OCI-LY1 (cell line): ENCODE measurements at regions not wholly inside any gene's neighbourhood (a gene's known extent, or its start where the extent isn't known, plus 50 kb on each side); places are given as distances from the start of the nearest gene placed in this dataset.

ENCODE experiments used
- EZH2 ChIP-seq: fragments of 200-600 bp; sonication (generic), shearing (Covaris generic); IDR thresholded peaks from 2 replicates; pipeline ENCODE4 v1.8.0; 2017; ENCODE audit warnings: borderline replicate concordance, mixed run types, mild to moderate bottlenecking, antibody characterized with exemption, low read length, moderate library complexity, mixed read lengths
- TF ChIP-seq, protein P1 (sequence below): fragments of 200-600 bp; sonication (generic), shearing (Covaris generic); IDR thresholded peaks from 2 replicates; pipeline ENCODE4 v1.5.1; 2017; ENCODE audit warnings: mild to moderate bottlenecking, antibody characterized with exemption, low read length, moderate library complexity, mixed read lengths

DNA sequence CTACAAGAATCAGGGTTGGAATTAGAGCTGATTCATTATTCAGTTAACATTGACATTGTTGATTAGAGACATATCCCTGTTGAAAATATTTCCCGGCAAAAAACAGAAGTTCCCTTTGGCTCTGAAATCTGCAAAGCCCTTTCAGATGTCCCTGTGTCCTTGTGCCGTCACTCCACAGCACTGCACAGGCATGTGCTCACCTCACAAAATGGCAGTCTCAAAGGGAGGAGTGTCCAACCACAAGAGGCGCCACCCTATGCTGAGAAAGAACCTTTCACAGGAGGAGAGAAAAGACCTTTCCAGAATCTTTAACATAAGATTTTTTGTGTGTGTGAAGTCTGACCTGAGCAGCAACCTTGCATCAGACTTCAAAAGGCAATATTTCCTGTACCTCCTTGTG is 112.8 kb upstream of the PRSS3 start:
- no peak for TF ChIP-seq EZH2
- TF ChIP-seq, protein P1, sequence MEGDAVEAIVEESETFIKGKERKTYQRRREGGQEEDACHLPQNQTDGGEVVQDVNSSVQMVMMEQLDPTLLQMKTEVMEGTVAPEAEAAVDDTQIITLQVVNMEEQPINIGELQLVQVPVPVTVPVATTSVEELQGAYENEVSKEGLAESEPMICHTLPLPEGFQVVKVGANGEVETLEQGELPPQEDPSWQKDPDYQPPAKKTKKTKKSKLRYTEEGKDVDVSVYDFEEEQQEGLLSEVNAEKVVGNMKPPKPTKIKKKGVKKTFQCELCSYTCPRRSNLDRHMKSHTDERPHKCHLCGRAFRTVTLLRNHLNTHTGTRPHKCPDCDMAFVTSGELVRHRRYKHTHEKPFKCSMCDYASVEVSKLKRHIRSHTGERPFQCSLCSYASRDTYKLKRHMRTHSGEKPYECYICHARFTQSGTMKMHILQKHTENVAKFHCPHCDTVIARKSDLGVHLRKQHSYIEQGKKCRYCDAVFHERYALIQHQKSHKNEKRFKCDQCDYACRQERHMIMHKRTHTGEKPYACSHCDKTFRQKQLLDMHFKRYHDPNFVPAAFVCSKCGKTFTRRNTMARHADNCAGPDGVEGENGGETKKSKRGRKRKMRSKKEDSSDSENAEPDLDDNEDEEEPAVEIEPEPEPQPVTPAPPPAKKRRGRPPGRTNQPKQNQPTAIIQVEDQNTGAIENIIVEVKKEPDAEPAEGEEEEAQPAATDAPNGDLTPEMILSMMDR, result no peak
